ENCODE measurements at regions not wholly inside any gene's neighbourhood (a gene's known extent, or its start where the extent isn't known, plus 50 kb on each side); places are given as distances from the start of the nearest gene placed in this dataset.

DNA sequence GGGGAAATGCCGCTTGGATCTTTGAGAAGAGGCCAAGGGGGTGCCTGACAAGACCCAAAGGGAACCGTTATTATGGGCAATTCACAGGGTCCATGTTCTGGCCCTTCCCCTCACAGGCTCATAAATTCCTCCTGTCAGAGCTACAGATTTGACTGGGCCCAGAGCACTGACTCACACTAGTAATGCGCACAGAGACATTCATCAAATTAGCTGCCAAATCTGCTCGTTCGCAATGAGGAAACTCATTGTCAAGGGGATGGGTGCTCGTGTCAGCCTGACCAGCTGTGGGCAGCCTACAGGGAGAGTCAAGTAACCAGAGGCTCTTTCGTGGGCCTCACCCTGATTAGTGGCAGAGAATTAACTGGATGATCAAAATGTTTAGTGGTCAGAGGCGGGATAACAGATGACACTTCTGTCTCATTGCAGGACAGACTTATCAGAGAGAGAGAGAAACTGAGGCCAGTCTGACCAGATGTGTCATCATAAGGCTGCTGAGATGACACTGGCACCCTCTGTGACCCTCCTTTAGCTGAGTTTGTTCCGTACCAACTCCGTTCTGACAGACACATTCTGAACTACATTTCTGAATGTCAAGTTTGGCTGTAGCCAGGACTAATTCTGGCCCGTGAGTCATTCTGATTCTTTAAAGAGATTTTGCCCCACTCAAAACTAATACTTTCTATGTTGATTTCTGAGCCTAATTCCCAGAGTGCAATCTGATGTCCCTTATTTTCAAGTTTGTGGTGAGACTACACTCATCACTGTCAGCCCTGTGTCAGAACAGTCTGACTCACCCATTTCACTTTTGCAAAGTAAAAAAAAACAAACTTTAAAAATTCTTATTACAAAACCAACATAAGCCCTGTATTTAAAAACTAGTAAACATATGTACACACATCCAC, 377.1 kb downstream of the ACTL7B start (continued):
- TF ChIP-seq, protein P1, sequence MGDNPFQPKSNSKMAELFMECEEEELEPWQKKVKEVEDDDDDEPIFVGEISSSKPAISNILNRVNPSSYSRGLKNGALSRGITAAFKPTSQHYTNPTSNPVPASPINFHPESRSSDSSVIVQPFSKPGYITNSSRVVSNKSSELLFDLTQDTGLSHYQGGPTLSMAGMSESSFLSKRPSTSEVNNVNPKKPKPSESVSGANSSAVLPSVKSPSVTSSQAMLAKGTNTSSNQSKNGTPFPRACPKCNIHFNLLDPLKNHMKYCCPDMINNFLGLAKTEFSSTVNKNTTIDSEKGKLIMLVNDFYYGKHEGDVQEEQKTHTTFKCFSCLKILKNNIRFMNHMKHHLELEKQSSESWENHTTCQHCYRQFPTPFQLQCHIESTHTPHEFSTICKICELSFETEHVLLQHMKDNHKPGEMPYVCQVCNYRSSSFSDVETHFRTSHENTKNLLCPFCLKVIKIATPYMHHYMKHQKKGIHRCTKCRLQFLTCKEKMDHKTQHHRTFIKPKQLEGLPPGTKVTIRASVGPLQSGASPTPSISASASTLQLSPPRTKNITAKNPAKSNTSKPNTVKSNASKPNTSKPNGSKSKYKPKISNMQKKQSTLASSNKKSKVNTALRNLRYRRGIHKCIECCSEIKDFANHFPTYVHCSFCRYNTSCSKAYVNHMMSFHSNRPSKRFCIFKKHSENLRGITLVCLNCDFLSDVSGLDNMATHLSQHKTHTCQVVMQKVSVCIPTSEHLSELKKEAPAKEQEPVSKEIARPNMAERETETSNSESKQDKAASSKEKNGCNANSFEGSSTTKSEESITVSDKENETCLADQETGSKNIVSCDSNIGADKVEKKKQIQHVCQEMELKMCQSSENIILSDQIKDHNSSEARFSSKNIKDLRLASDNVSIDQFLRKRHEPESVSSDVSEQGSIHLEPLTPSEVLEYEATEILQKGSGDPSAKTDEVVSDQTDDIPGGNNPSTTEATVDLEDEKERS (tag by site-specific recombination; IDR thresholded peaks at IDR 0.05) = no peak
- TF ChIP-seq ZNF48 (tag by site-specific recombination; IDR thresholded peaks at IDR 0.05) (no peak), BCL6B (tag by site-specific recombination; IDR thresholded peaks at IDR 0.05) (no peak), IKZF3 (tag by site-specific recombination; IDR thresholded peaks at IDR 0.05) (no peak), OVOL3 (tag by site-specific recombination; IDR thresholded peaks at IDR 0.05) (no peak), ZNF837 (tag by site-specific recombination; IDR thresholded peaks at IDR 0.05) (no peak), GLIS1 (tag by site-specific recombination; IDR thresholded peaks at IDR 0.05) (no peak), ZNF2 (tag by site-specific recombination; IDR thresholded peaks at IDR 0.05) (no peak), ZBTB7A (tag by site-specific recombination; IDR thresholded peaks at IDR 0.05; ENCODE audit: low read depth) (no peak), ZNF404 (tag by site-specific recombination; IDR thresholded peaks at IDR 0.05) (no peak), ZNF692 (tag by site-specific recombination; IDR thresholded peaks at IDR 0.05) (no peak), ZNF274 (IDR thresholded peaks at IDR 0.05; ENCODE audit: low read length) (no peak), ZNF274 (tag by site-specific recombination; IDR thresholded peaks at IDR 0.05; ENCODE audit: borderline replicate concordance) (no peak), ZNF571 (tag by site-specific recombination; IDR thresholded peaks at IDR 0.05) (no peak), GLIS2 (tag by site-specific recombination; IDR thresholded peaks at IDR 0.05) (no peak), INSM2 (tag by site-specific recombination; IDR thresholded peaks at IDR 0.05) (peak; percentile 64; the same call in 1 of the 2 replicates), BCL11B (tag by site-specific recombination; IDR thresholded peaks at IDR 0.05; ENCODE audit: low read depth) (no peak), ZNF148 (tag by site-specific recombination; IDR thresholded peaks at IDR 0.05; ENCODE audit: borderline replicate concordance) (no peak), ZNF391 (tag by site-specific recombination; IDR thresholded peaks at IDR 0.05; ENCODE audit: borderline replicate concordance, low read depth) (no peak), HOXD13 (CRISPR knock-in tag; IDR thresholded peaks at IDR 0.05; ENCODE audit: borderline replicate concordance) (no peak), ZBTB21 (tag by site-specific recombination; IDR thresholded peaks at IDR 0.05) (no peak), ZNF37A (tag by site-specific recombination; IDR thresholded peaks at IDR 0.05) (no peak), EGR2 (tag by site-specific recombination; IDR thresholded peaks at IDR 0.05; ENCODE audit: low read depth) (no peak)
- TF ChIP-seq, protein P2, sequence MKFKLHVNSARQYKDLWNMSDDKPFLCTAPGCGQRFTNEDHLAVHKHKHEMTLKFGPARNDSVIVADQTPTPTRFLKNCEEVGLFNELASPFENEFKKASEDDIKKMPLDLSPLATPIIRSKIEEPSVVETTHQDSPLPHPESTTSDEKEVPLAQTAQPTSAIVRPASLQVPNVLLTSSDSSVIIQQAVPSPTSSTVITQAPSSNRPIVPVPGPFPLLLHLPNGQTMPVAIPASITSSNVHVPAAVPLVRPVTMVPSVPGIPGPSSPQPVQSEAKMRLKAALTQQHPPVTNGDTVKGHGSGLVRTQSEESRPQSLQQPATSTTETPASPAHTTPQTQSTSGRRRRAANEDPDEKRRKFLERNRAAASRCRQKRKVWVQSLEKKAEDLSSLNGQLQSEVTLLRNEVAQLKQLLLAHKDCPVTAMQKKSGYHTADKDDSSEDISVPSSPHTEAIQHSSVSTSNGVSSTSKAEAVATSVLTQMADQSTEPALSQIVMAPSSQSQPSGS (tag by site-specific recombination; IDR thresholded peaks at IDR 0.05; ENCODE audit: low read depth) = no peak
- TF ChIP-seq, protein P3, sequence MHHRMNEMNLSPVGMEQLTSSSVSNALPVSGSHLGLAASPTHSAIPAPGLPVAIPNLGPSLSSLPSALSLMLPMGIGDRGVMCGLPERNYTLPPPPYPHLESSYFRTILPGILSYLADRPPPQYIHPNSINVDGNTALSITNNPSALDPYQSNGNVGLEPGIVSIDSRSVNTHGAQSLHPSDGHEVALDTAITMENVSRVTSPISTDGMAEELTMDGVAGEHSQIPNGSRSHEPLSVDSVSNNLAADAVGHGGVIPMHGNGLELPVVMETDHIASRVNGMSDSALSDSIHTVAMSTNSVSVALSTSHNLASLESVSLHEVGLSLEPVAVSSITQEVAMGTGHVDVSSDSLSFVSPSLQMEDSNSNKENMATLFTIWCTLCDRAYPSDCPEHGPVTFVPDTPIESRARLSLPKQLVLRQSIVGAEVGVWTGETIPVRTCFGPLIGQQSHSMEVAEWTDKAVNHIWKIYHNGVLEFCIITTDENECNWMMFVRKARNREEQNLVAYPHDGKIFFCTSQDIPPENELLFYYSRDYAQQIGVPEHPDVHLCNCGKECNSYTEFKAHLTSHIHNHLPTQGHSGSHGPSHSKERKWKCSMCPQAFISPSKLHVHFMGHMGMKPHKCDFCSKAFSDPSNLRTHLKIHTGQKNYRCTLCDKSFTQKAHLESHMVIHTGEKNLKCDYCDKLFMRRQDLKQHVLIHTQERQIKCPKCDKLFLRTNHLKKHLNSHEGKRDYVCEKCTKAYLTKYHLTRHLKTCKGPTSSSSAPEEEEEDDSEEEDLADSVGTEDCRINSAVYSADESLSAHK (tag by site-specific recombination; IDR thresholded peaks at IDR 0.05) = no peak
